ENCODE measurements at regions not wholly inside any gene's neighbourhood (a gene's known extent, or its start where the extent isn't known, plus 50 kb on each side); places are given as distances from the start of the nearest gene placed in this dataset.
A peak's percentile ranks its signal among the peaks of the same experiment; 100 is the strongest.

DNA sequence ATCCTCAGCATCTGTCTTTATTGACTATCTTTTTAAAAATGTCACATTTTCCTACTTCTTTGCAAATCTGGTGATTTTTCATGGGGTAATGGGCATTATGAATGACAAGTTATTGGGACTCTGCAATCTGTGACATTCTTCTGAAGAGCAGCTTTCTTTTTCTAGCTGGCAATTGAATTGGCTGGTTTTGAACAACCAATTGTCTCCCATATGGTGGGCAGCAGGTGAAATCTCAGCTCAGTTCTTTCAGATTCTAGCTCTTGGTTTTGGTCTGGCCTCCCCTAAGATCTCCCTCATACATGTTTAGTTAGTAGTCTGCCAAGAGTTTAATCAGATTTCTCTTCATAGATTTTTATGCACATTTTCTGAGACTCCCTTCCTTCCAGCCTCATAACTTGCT lies 107.9 kb upstream of the EPB41L3 start:
- H3K36me3 Mint-ChIP-seq (ENCODE audit: insufficient read depth) = no peaks in the 10 kb centered on the region

DNA sequence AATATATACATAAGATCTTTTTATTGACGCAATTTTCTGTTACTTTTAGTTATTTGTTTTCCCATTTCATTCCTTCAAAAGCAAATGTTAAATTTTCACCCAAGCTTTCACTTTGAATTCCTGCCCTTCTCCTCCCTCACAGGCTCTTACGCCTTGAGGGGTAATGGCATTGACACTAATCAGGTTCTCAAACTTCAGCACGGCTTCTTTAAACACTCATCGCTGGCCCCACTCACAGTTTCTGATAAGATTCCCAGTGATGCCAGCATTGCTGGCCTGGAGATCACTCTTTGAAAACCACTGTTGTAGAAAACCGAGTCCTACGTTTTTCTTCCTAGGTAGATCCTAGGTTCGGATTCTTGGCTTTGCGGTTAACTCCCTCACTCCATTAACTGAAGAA lies 105.6 kb upstream of the EPB41L3 start:
- no peak overlapping the region for H3K27ac Mint-ChIP-seq
- ATAC-seq (replicated peaks) (no peak), DNase-seq (no peak)
- no peaks in the 10 kb centered on the region for H3K4me1 Mint-ChIP-seq (ENCODE audit: low read depth in 2 of 2)
- no peak overlapping the region for H3K4me3 Mint-ChIP-seq
- no peaks in the 10 kb centered on the region for H3K27me3 Mint-ChIP-seq
- peaks cover 0 to 6% of the 10 kb centered on the region in 2 donors for H3K9me3 Mint-ChIP-seq
- no peaks in the 10 kb centered on the region for H3K36me3 Mint-ChIP-seq (ENCODE audit: insufficient read depth)

More for the DNA sequence above, 107.9 kb upstream of the EPB41L3 start:
- H3K27me3 Mint-ChIP-seq = no peaks in the 10 kb centered on the region
- no peak overlapping the region for H3K27ac Mint-ChIP-seq
- H3K4me3 Mint-ChIP-seq = no peak overlapping the region
- peaks cover 0 to 1% of the 10 kb centered on the region in 2 donors for H3K9me3 Mint-ChIP-seq
- no peaks in the 10 kb centered on the region for H3K4me1 Mint-ChIP-seq (ENCODE audit: low read depth in 2 of 2)
- DNase-seq (no peak), ATAC-seq (replicated peaks) (no peak)

DNA sequence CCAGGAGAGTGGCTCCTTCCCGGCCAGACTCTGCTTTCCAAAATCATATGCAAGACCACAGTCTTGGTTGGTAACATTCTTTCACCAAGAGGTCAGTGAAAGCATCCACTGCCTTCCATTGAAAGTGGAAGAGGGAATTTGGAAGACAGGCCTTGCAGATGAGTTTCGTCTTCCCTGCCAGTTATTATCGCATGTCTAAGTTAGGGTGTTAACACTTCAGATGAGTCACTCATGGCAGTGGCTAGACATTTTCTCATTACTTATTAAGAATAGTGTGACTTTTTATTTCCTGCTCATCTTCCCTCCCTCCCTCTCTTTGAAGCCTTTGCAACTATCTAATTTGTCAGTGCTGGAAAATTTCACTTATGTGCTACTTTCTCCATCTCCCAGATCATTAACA lies 102.9 kb upstream of the EPB41L3 start:
- H3K27me3 Mint-ChIP-seq = no peaks in the 10 kb centered on the region
- H3K9me3 Mint-ChIP-seq = peaks cover 0 to 7% of the 10 kb centered on the region in 2 donors
- DNase-seq = no peak
- no peak for ATAC-seq (replicated peaks)
- H3K27ac Mint-ChIP-seq = no peak overlapping the region
- no peaks in the 10 kb centered on the region for H3K36me3 Mint-ChIP-seq (ENCODE audit: insufficient read depth)
- no peaks in the 10 kb centered on the region for H3K4me1 Mint-ChIP-seq (ENCODE audit: low read depth in 2 of 2)
- no peak overlapping the region for H3K4me3 Mint-ChIP-seq

DNA sequence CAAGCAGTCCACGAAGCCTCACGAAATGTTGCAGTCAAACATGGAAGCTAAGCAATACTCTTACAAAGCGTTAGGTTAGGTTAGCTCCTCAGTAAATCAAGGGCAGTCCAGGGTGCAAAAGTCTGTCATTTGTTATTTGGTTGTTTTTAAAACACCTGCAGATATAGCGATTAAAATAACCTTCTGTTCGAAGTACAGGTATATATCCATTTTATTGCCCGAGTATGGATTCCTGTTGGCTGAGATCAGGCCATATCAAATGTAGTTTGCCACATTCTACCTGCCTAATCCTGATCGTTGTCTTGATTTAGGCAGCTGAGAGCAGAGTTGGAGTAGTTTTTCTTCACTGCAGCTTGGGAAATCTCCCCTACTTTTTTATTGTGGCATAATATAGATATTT lies 99.5 kb upstream of the EPB41L3 start:
- no peak for ATAC-seq (replicated peaks)
- H3K4me1 Mint-ChIP-seq (ENCODE audit: low read depth in 2 of 2) = no peaks in the 10 kb centered on the region

DNA sequence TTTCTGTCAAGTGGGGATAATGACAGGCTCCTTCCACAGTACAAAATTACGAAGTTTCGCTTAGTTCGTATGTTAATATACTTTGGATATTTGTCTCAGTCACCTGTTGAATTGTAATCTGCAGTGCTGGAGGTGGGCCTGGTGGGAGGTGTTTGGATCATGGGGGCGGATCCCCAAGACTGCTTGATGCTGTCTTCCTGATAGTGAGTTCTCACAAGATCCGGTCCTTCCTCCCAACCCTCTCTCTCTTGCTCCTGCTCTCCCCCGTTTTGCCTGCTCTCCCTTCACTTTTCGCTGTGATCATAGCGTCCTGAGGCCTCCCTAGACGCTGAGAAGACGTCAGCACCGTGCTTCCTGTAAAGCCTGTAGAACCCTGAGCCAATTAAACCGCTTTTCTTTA lies 97.1 kb upstream of the EPB41L3 start:
- DNase-seq (no peak), ATAC-seq (replicated peaks) (no peak)
- H3K4me3 Mint-ChIP-seq = no peak overlapping the region
- no peak overlapping the region for H3K27ac Mint-ChIP-seq
- no peaks in the 10 kb centered on the region for H3K4me1 Mint-ChIP-seq (ENCODE audit: low read depth in 2 of 2)
- H3K27me3 Mint-ChIP-seq = peaks cover 0 to 6% of the 10 kb centered on the region in 2 donors
- H3K9me3 Mint-ChIP-seq = peaks cover 12 to 19% of the 10 kb centered on the region in 2 donors
- H3K36me3 Mint-ChIP-seq (ENCODE audit: insufficient read depth) = no peaks in the 10 kb centered on the region

More for the DNA sequence above, 99.5 kb upstream of the EPB41L3 start:
- H3K36me3 Mint-ChIP-seq (ENCODE audit: insufficient read depth) = no peaks in the 10 kb centered on the region
- H3K9me3 Mint-ChIP-seq = peaks cover 7 to 14% of the 10 kb centered on the region in 2 donors
- no peak for DNase-seq
- no peak overlapping the region for H3K27ac Mint-ChIP-seq
- no peaks in the 10 kb centered on the region for H3K27me3 Mint-ChIP-seq
- no peak overlapping the region for H3K4me3 Mint-ChIP-seq

DNA sequence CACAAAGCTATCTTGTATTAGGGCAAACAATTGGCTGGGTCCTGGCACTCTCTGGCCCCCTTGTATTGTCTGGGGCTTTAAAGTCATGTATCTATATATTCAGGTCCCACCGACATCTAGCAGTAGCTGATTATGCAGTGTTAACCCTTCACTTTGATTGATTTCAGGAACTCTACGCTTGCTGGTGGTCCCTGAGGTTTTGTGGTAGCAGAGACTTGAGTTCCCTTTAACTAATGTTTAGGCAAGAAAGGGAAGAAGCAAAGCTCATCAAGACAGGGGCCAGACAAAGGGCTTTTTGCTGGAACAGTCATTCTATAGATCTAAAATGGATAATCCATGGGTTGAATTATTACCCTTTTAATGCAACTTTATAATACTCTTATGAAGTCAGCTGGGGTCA lies 95.3 kb upstream of the EPB41L3 start:
- H3K27ac Mint-ChIP-seq = no peak overlapping the region
- peaks cover 0 to 11% of the 10 kb centered on the region in 2 donors for H3K27me3 Mint-ChIP-seq
- no peak for DNase-seq
- no peaks in the 10 kb centered on the region for H3K36me3 Mint-ChIP-seq (ENCODE audit: insufficient read depth)
- no peak for ATAC-seq (replicated peaks)
- no peak overlapping the region for H3K4me3 Mint-ChIP-seq
- H3K4me1 Mint-ChIP-seq (ENCODE audit: low read depth in 2 of 2) = no peaks in the 10 kb centered on the region
- H3K9me3 Mint-ChIP-seq = peaks cover 16 to 20% of the 10 kb centered on the region in 2 donors

DNA sequence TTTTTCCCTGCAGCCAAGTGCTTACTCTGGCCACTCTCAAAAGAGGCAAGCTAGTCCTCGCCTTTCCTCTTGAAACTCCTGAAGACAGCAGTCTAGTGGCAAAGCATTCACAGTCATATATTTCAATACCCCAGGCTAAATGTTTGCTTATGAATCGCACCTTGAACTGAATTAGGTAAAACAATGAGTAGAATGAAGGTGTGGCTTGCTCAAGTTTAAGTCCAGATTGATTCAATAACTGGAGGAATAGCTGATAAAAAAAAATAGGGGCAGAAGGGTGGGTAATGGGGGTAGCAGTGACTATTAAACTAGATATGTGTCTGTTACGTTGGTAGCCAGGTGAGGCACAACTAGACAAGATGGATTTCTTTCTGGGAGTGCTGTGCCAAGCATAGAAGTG lies 88.2 kb upstream of the EPB41L3 start:
- no peaks in the 10 kb centered on the region for H3K4me1 Mint-ChIP-seq (ENCODE audit: low read depth in 2 of 2)
- H3K27me3 Mint-ChIP-seq = peaks cover 19 to 26% of the 10 kb centered on the region in 2 donors
- DNase-seq (no peak), ATAC-seq (replicated peaks) (no peak)
- H3K4me3 Mint-ChIP-seq = no peak overlapping the region
- peaks cover 8 to 14% of the 10 kb centered on the region in 2 donors for H3K9me3 Mint-ChIP-seq
- no peak overlapping the region for H3K27ac Mint-ChIP-seq
- H3K36me3 Mint-ChIP-seq (ENCODE audit: insufficient read depth) = no peaks in the 10 kb centered on the region

DNA sequence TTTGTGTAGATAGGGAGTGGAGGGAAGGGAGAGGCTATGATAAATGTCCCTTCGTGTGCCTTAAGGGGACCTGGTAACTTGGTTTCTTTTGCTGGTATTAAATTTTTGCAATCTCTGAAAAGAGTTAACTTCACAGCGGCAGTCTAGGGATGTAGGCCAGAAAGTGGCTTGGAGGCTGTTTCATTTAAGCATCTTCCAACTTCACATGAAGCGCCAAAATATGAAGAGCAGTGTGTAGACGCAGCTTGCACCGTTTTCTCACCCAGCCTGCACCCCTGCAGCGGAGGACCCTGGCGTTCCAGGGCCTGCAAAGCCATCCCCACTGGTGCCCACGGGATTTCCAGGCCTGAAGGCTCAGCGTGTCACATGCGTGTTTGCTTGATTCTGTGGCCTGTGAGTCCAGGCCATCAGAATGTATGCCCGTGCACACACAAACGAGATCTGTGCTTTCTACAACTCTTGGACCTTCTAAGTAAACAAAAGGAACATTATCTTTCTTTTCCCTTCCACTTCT lies 87.2 kb upstream of the EPB41L3 start:
- no peaks in the 10 kb centered on the region for H3K4me1 Mint-ChIP-seq (ENCODE audit: low read depth in 2 of 2)
- no peaks in the 10 kb centered on the region for H3K36me3 Mint-ChIP-seq (ENCODE audit: insufficient read depth)
- DNase-seq = no peak
- H3K27ac Mint-ChIP-seq = no peak overlapping the region
- H3K4me3 Mint-ChIP-seq = no peak overlapping the region
- H3K27me3 Mint-ChIP-seq = peaks cover 14 to 26% of the 10 kb centered on the region in 2 donors
- H3K9me3 Mint-ChIP-seq = peaks cover 4 to 9% of the 10 kb centered on the region in 2 donors
- ATAC-seq (replicated peaks) = no peak

DNA sequence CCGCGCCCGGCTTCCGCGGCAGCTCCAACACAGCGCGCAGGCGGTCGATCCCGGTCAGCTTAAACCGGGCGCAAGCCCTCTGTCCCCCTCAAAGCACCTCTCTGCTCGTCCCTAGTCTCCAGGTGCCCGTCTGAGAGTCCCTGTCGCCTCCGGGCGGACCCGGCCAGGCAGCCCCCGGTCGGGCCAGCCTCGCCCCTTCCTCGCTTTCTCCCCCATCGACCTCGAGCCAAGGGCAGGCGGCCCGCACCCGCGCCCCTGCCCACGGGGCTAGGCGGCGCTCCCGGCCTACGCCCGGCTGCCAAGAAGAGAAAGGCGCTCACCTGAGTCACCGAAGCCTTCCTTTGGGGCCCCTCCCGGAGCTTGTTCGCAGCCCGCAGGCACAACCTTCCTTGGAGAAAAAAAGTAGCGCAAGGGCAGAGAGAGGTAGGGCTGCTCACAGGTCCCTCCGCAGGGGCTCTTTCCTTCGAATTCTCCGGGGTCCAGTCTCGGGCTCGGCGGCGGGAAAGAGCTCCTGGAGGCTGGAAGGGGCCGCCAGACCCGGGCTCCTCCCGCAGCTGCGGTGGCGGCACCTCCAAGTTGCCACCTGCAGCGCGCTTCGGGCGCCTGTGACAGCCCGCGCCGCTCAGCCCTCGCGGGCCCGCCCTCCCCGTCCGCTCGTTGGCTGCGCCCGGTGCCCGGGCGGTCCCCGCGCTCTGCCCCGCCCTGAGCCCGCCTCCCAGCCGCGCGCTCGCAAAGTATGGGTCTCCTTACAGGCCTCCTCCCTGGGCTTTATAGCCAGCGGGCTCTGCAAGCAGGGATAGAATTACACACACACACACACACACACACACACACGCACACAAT lies 86.5 kb upstream of the EPB41L3 start:
- no peak overlapping the region for H3K4me3 Mint-ChIP-seq
- no peaks in the 10 kb centered on the region for H3K36me3 Mint-ChIP-seq (ENCODE audit: insufficient read depth)
- ATAC-seq (replicated peaks) (no peak), DNase-seq (no peak)
- H3K27me3 Mint-ChIP-seq = peaks cover 13 to 26% of the 10 kb centered on the region in 2 donors
- H3K9me3 Mint-ChIP-seq = peaks cover 1 to 3% of the 10 kb centered on the region in 2 donors
- no peaks in the 10 kb centered on the region for H3K4me1 Mint-ChIP-seq (ENCODE audit: low read depth in 2 of 2)
- H3K27ac Mint-ChIP-seq = no peak overlapping the region

DNA sequence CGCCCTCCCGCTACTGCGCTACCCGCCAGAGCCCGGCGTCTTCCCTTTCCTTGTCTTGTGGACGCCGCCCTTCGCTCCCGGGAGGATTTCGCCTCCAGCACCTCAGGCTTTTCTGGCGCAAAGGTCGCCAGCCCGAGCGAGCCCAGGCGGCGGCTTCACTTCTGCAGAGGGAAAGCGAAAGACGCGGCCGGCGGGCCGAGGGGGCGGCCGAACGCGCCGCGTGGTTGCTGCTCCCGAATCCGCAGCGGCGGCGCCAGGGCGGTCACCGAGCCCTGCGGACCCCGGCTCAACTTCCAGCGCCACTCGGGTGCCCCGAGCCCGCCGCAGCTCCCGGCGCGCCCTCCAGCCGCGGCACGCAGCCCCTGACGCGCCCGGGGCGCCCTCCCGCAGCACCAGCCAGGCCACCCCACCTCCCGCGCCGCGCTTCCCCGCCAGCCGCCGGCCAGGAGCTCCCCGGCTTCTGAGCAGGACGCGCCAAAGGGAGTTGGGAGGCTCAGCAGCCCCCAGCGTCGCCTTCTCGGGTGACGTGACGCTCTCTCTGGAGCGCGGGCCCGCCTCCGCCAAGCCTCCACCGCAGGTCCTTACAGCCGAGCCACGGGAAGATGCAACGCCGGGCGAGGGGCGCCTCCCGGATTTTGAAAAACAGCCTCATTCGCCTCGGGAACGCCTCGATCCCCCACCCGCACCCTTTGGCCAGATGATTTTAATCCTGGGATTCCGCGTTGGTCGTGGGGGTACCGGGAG lies 84.9 kb upstream of the EPB41L3 start:
- H3K27me3 Mint-ChIP-seq = peaks cover 8 to 26% of the 10 kb centered on the region in 2 donors
- ATAC-seq (replicated peaks) (no peak), DNase-seq (no peak)
- no peaks in the 10 kb centered on the region for H3K36me3 Mint-ChIP-seq (ENCODE audit: insufficient read depth)
- no peak overlapping the region for H3K27ac Mint-ChIP-seq
- no peak overlapping the region for H3K4me3 Mint-ChIP-seq
- H3K4me1 Mint-ChIP-seq (ENCODE audit: low read depth in 2 of 2) = no peaks in the 10 kb centered on the region
- H3K9me3 Mint-ChIP-seq = no peaks in the 10 kb centered on the region

DNA sequence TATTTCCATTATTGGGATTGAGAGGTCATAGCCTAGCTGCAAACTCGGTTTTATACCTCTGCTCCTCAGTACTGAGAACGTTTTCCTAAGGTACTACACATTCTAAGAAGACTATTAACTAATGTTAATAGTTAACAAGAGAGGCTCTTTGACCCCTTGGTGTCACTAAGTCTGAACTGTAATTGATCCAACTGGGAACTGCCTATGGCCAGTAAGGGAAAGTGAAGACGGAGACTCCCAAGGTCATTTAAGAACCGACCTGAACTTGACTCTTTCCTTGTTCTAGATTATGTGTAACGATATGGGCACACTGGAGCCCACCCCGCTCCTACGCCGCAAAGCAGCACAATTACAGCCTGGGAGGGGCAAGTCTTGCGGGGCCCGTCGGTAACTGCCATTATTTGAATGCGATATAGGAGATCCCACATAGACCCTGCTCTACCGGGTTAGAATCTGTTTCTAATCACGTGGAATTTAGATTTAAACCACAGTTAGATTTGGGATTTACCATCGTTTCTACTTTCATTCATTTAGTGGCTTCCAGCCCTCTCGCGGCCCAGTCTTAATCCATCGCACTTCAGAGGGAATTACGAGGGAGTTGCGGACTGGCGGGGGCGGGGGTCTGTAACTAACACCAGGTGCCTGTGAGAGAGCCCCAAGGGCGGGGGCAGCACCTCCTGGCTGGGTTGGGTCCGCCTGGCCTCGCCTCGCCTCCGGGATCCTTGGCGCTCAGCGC lies 84.1 kb upstream of the EPB41L3 start:
- no peaks in the 10 kb centered on the region for H3K9me3 Mint-ChIP-seq
- peaks cover 8 to 26% of the 10 kb centered on the region in 2 donors for H3K27me3 Mint-ChIP-seq
- DNase-seq (no peak), ATAC-seq (replicated peaks) (no peak)
- H3K4me1 Mint-ChIP-seq (ENCODE audit: low read depth in 2 of 2) = no peaks in the 10 kb centered on the region
- H3K27ac Mint-ChIP-seq = no peak overlapping the region
- H3K36me3 Mint-ChIP-seq (ENCODE audit: insufficient read depth) = no peaks in the 10 kb centered on the region
- H3K4me3 Mint-ChIP-seq = peak overlapping the region in 1 of 2 donors; percentile 8

DNA sequence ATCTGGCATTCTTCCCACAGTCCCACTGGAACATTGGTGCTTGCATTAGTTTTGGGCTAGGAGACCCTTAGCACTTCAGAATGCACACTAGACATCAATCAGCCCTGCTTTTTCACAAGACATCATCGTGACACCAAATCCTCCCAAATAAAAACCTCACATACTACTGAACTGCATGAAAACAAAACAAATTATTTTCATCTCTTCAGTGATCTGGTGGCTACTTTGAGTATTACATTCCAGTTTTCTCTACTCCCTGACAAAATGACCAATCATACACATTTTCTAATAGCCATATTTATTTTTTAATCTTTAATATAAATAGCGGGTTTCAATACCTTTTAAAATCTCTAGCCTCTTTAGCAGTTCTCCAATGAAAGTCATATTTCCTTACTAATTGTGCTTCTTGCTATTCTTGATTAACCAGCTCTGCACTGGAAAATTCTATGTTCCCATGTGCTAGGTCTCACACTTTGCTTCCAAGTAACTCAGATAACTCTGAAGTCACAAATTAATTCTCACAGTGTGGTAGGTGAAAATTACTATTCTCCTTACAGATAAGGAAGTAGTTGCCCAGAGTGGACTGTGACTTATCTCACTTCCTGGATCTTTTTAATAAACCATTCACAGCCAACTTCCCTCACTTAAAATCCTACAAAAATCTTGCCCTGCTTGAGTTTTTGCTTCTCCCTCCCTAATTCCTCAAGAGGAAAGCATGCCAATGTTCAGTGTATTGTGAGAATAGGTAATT lies 82.5 kb upstream of the EPB41L3 start:
- peaks cover 5 to 21% of the 10 kb centered on the region in 2 donors for H3K27me3 Mint-ChIP-seq
- no peak overlapping the region for H3K4me3 Mint-ChIP-seq
- ATAC-seq (replicated peaks) = no peak
- no peaks in the 10 kb centered on the region for H3K36me3 Mint-ChIP-seq (ENCODE audit: insufficient read depth)
- H3K27ac Mint-ChIP-seq = no peak overlapping the region
- no peaks in the 10 kb centered on the region for H3K4me1 Mint-ChIP-seq (ENCODE audit: low read depth in 2 of 2)
- DNase-seq = no peak
- H3K9me3 Mint-ChIP-seq = no peaks in the 10 kb centered on the region

DNA sequence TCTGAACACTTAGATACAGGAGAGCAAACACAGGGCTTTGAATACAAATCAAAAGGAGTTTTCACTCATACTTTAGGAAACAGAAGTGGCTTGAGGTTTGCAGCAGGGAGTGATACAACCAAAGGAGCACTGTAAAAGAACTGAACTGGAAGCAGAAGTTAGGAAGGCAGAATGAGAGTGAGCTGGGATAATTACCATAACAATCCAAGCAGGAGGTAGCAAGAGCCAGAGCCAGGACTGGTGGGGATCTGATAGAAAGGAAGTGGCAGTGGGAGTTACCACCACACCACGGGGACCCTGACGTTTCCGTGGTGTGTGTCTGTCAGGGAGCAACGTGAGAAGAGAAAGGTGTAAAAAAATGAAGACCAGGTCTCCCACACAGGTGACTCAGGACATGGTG lies 81.3 kb upstream of the EPB41L3 start:
- no peaks in the 10 kb centered on the region for H3K9me3 Mint-ChIP-seq
- ATAC-seq (replicated peaks) (no peak), DNase-seq (no peak)
- no peaks in the 10 kb centered on the region for H3K4me1 Mint-ChIP-seq (ENCODE audit: low read depth in 2 of 2)
- no peak overlapping the region for H3K27ac Mint-ChIP-seq
- peaks cover 0 to 16% of the 10 kb centered on the region in 2 donors for H3K27me3 Mint-ChIP-seq
- H3K36me3 Mint-ChIP-seq (ENCODE audit: insufficient read depth) = no peaks in the 10 kb centered on the region
- H3K4me3 Mint-ChIP-seq = no peak overlapping the region
